ENCODE measurements at regions not wholly inside any gene's neighbourhood (a gene's known extent, or its start where the extent isn't known, plus 50 kb on each side); places are given as distances from the start of the nearest gene placed in this dataset.
"Not testable (repeated sequence)": the region's sequence is repeated elsewhere in the genome, so short reads cannot be mapped to it uniquely, and the experiment has no call there.

- ChIA-PET POLR2A (no interaction called here), CTCF (no interaction called here)
- Mint-ChIP-seq H3K9me3 (peaks cover 0 to 2% (median 0%) of the 10 kb centered on the region in 5 donors), H3K27me3 (peaks cover 37 to 85% of the 10 kb centered on the region in 2 donors), H3K4me3 (no peak overlapping the region), H3K36me3 (no peaks in the 10 kb centered on the region), H3K4me1 (peaks cover 0 to 4% (median 0%) of the 10 kb centered on the region in 3 donors), H3K27ac (no peak overlapping the region)
- Histone ChIP-seq H3K4me3 (ENCODE audit: low read length) (no peak overlapping the region), H3K4me1 (ENCODE audit: insufficient read depth, low read length) (no peaks in the 10 kb centered on the region), H3K36me3 (ENCODE audit: insufficient read depth, low read length) (no peaks in the 10 kb centered on the region), H3K9me3 (ENCODE audit: low read length) (no peaks in the 10 kb centered on the region), H3K27me3 (ENCODE audit: insufficient read depth, low read length, poor library complexity, severe bottlenecking) (peaks cover 46% of the 10 kb centered on the region), H3K27ac (ENCODE audit: low read depth, low read length) (no peak overlapping the region)
- DNase-seq, result no peak
These were observed 61.3 kb upstream of the HSPA9 start for GRCh38 chr5:138636398-138636944.

- CTCF ChIA-PET, result no interaction called here
- Histone ChIP-seq H3K9me3 (ENCODE audit: low read length) (no peaks in the 10 kb centered on the region), H3K36me3 (ENCODE audit: insufficient read depth, low read length) (no peaks in the 10 kb centered on the region), H3K27me3 (ENCODE audit: insufficient read depth, low read length, poor library complexity, severe bottlenecking) (peaks cover 38% of the 10 kb centered on the region), H3K4me1 (ENCODE audit: insufficient read depth, low read length) (no peaks in the 10 kb centered on the region), H3K27ac (ENCODE audit: low read depth, low read length) (no peak overlapping the region), H3K4me3 (ENCODE audit: low read length) (no peak overlapping the region)
- Mint-ChIP-seq H3K4me3 (no peak overlapping the region), H3K36me3 (no peaks in the 10 kb centered on the region), H3K27me3 (peaks cover 37 to 81% of the 10 kb centered on the region in 2 donors), H3K9me3 (peaks cover 0 to 2% (median 0%) of the 10 kb centered on the region in 5 donors), H3K27ac (no peak overlapping the region), H3K4me1 (peaks cover 0 to 4% (median 0%) of the 10 kb centered on the region in 3 donors)
- POLR2A ChIA-PET, result no interaction called here
- DNase-seq, result no peak
These were observed 60.5 kb upstream of the HSPA9 start for GRCh38 chr5:138635708-138636107.

- no peaks in the 10 kb centered on the region for H3K36me3 ChIP-seq (ENCODE audit: insufficient read depth, low read length)
- no peak for DNase-seq
- Mint-ChIP-seq H3K4me3 (no peak overlapping the region), H3K9me3 (peaks cover 0 to 2% (median 0%) of the 10 kb centered on the region in 5 donors), H3K36me3 (no peaks in the 10 kb centered on the region), H3K4me1 (peaks cover 0 to 4% (median 0%) of the 10 kb centered on the region in 3 donors), H3K27me3 (peaks cover 36 to 77% of the 10 kb centered on the region in 2 donors), H3K27ac (no peak overlapping the region)
- POLR2A ChIA-PET, result no interaction called here
- CTCF ChIA-PET, result no interaction called here
- no peak overlapping the region for H3K27ac ChIP-seq (ENCODE audit: low read depth, low read length)
- peaks cover 34% of the 10 kb centered on the region for H3K27me3 ChIP-seq (ENCODE audit: insufficient read depth, low read length, poor library complexity, severe bottlenecking)
- no peaks in the 10 kb centered on the region for H3K9me3 ChIP-seq (ENCODE audit: low read length)
- H3K4me1 ChIP-seq (ENCODE audit: insufficient read depth, low read length), result no peaks in the 10 kb centered on the region
- H3K4me3 ChIP-seq (ENCODE audit: low read length), result no peak overlapping the region
These were observed 60.1 kb upstream of the HSPA9 start for GRCh38 chr5:138635265-138635664.

GRCh38 chr5:138634804-138635203, 59.6 kb upstream of the HSPA9 start:
- peaks cover 30% of the 10 kb centered on the region for H3K27me3 ChIP-seq (ENCODE audit: insufficient read depth, low read length, poor library complexity, severe bottlenecking)
- H3K36me3 ChIP-seq (ENCODE audit: insufficient read depth, low read length); H3K4me1 Mint-ChIP-seq; H3K27ac Mint-ChIP-seq; H3K4me3 Mint-ChIP-seq; H3K4me1 ChIP-seq (ENCODE audit: insufficient read depth, low read length); CTCF ChIA-PET; DNase-seq; H3K9me3 ChIP-seq (ENCODE audit: low read length); H3K27ac ChIP-seq (ENCODE audit: low read depth, low read length); H3K9me3 Mint-ChIP-seq; POLR2A ChIA-PET; H3K4me3 ChIP-seq (ENCODE audit: low read length); H3K36me3 Mint-ChIP-seq: not testable (repeated sequence)
- peaks cover 37 to 72% of the 10 kb centered on the region in 2 donors for H3K27me3 Mint-ChIP-seq

GRCh38 chr5:138632900-138633489, 57.8 kb upstream of the HSPA9 start:
- Mint-ChIP-seq H3K36me3 (no peaks in the 10 kb centered on the region), H3K27ac (peak overlapping the region in 1 of 8 donors; percentile 20), H3K4me3 (no peak overlapping the region), H3K27me3 (peaks cover 26 to 59% of the 10 kb centered on the region in 2 donors), H3K4me1 (peaks cover 0 to 4% (median 0%) of the 10 kb centered on the region in 3 donors), H3K9me3 (peaks cover 0 to 1% (median 0%) of the 10 kb centered on the region in 5 donors)
- CTCF ChIA-PET, result interaction anchor here (1.6 kb wide), 1 partner anchor 11 kb away, joined by 5 read pairs; no protein-coding TSS in a partner anchor
- Histone ChIP-seq H3K27me3 (ENCODE audit: insufficient read depth, low read length, poor library complexity, severe bottlenecking) (peaks cover 17% of the 10 kb centered on the region), H3K4me3 (ENCODE audit: low read length) (no peak overlapping the region), H3K9me3 (ENCODE audit: low read length) (no peaks in the 10 kb centered on the region), H3K36me3 (ENCODE audit: insufficient read depth, low read length) (no peaks in the 10 kb centered on the region), H3K4me1 (ENCODE audit: insufficient read depth, low read length) (no peaks in the 10 kb centered on the region), H3K27ac (ENCODE audit: low read depth, low read length) (no peak overlapping the region)
- no peak for DNase-seq
- POLR2A ChIA-PET, result no interaction called here

- H3K4me1 Mint-ChIP-seq, result peaks cover 0 to 4% (median 0%) of the 10 kb centered on the region in 3 donors
- no peaks in the 10 kb centered on the region for H3K36me3 ChIP-seq (ENCODE audit: insufficient read depth, low read length)
- CTCF ChIA-PET, result interaction anchor here (0.6 kb wide), 1 partner anchor 52 kb away, joined by 3 read pairs; no protein-coding TSS in a partner anchor
- H3K27me3 ChIP-seq (ENCODE audit: insufficient read depth, low read length, poor library complexity, severe bottlenecking), result peaks cover 17% of the 10 kb centered on the region
- H3K27ac ChIP-seq (ENCODE audit: low read depth, low read length), result no peak overlapping the region
- H3K4me1 ChIP-seq (ENCODE audit: insufficient read depth, low read length), result no peaks in the 10 kb centered on the region
- POLR2A ChIA-PET, result no interaction called here
- H3K9me3 ChIP-seq (ENCODE audit: low read length), result no peaks in the 10 kb centered on the region
- DNase-seq, result no peak
- H3K36me3 Mint-ChIP-seq, result no peaks in the 10 kb centered on the region
- H3K9me3 Mint-ChIP-seq, result no peaks in the 10 kb centered on the region
- H3K4me3 ChIP-seq (ENCODE audit: low read length), result no peak overlapping the region
- no peak overlapping the region for H3K27ac Mint-ChIP-seq
- H3K4me3 Mint-ChIP-seq, result no peak overlapping the region
- H3K27me3 Mint-ChIP-seq, result peaks cover 23 to 50% of the 10 kb centered on the region in 2 donors
These were observed 56.1 kb upstream of the HSPA9 start for GRCh38 chr5:138631096-138631928.

GRCh38 chr5:138629392-138629791, 54.2 kb upstream of the HSPA9 start:
- no peaks in the 10 kb centered on the region for H3K36me3 Mint-ChIP-seq
- no peak for DNase-seq
- Histone ChIP-seq H3K9me3 (ENCODE audit: low read length) (no peaks in the 10 kb centered on the region), H3K36me3 (ENCODE audit: insufficient read depth, low read length) (no peaks in the 10 kb centered on the region), H3K4me1 (ENCODE audit: insufficient read depth, low read length) (no peaks in the 10 kb centered on the region), H3K4me3 (ENCODE audit: low read length) (no peak overlapping the region), H3K27me3 (ENCODE audit: insufficient read depth, low read length, poor library complexity, severe bottlenecking) (peaks cover 17% of the 10 kb centered on the region), H3K27ac (ENCODE audit: low read depth, low read length) (no peak overlapping the region)
- H3K27me3 Mint-ChIP-seq, result peaks cover 15 to 41% of the 10 kb centered on the region in 2 donors
- no peak overlapping the region for H3K4me3 Mint-ChIP-seq
- ChIA-PET CTCF (no interaction called here), POLR2A (no interaction called here)
- no peak overlapping the region for H3K27ac Mint-ChIP-seq
- no peaks in the 10 kb centered on the region for H3K9me3 Mint-ChIP-seq
- peaks cover 0 to 4% (median 0%) of the 10 kb centered on the region in 3 donors for H3K4me1 Mint-ChIP-seq

GRCh38 chr5:138626333-138626944, 51.2 kb upstream of the HSPA9 start:
- no peaks in the 10 kb centered on the region for H3K4me1 ChIP-seq (ENCODE audit: insufficient read depth, low read length)
- no peaks in the 10 kb centered on the region for H3K9me3 ChIP-seq (ENCODE audit: low read length)
- no peaks in the 10 kb centered on the region for H3K36me3 ChIP-seq (ENCODE audit: insufficient read depth, low read length)
- H3K27ac ChIP-seq (ENCODE audit: low read depth, low read length), result no peak overlapping the region
- H3K4me3 ChIP-seq (ENCODE audit: low read length), result no peak overlapping the region
- Mint-ChIP-seq H3K9me3 (no peaks in the 10 kb centered on the region), H3K4me1 (no peaks in the 10 kb centered on the region), H3K36me3 (no peaks in the 10 kb centered on the region), H3K4me3 (no peak overlapping the region), H3K27me3 (peaks cover 11 to 40% of the 10 kb centered on the region in 2 donors), H3K27ac (no peak overlapping the region)
- POLR2A ChIA-PET, result no interaction called here
- H3K27me3 ChIP-seq (ENCODE audit: insufficient read depth, low read length, poor library complexity, severe bottlenecking), result no peaks in the 10 kb centered on the region
- CTCF ChIA-PET, result no interaction called here
- no peak for DNase-seq
